ENCODE measurements at regions not wholly inside any gene's neighbourhood (a gene's known extent, or its start where the extent isn't known, plus 50 kb on each side); places are given as distances from the start of the nearest gene placed in this dataset.
A peak's percentile ranks its signal among the peaks of the same experiment; 100 is the strongest.

DNA sequence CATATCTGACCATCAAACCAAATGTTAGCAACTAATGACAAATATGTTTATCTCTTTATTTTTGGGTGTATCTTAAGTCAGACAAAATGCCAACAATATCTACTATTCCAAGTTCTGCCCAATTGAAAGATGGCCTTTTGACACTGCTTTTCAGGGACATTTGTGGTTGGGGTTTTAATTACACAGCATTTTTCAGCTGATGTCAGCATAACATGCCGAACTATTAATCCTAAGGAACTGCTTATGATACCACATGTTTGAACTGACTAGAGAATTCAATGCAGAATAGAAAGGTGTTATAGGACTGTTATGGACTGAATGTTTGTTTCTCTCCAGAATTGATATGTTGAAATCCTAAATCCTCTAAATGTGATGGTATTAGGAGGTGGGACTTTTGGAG, 445.1 kb downstream of the TMA16 start:
- ChIA-PET CTCF (ENCODE audit: unreplicated experiment) (no interaction called here), POLR2A (no interaction called here)
- Histone ChIP-seq H3K27ac (ENCODE audit: low read depth, low read length, poor library complexity, severe bottlenecking) (no peak overlapping the region), H3K4me1 (ENCODE audit: insufficient read depth, low read length, poor library complexity, severe bottlenecking) (no peaks in the 10 kb centered on the region), H3K36me3 (ENCODE audit: insufficient read depth, low read length) (no peaks in the 10 kb centered on the region), H3K9me2 (ENCODE audit: insufficient read depth, low read length) (no peaks in the 10 kb centered on the region), H2AFZ (ENCODE audit: low read length) (no peak overlapping the region), H3K4me2 (ENCODE audit: low read length) (no peak overlapping the region), H3K9me3 (ENCODE audit: low read length) (no peaks in the 10 kb centered on the region), H3K79me2 (ENCODE audit: insufficient read depth, low read depth, low read length) (no peaks in the 10 kb centered on the region), H3K4me3 (ENCODE audit: low read depth, low read length, poor library complexity, severe bottlenecking) (no peak overlapping the region), H4K20me1 (ENCODE audit: insufficient read depth, low read length) (no peaks in the 10 kb centered on the region)
- TF ChIP-seq, protein P1, sequence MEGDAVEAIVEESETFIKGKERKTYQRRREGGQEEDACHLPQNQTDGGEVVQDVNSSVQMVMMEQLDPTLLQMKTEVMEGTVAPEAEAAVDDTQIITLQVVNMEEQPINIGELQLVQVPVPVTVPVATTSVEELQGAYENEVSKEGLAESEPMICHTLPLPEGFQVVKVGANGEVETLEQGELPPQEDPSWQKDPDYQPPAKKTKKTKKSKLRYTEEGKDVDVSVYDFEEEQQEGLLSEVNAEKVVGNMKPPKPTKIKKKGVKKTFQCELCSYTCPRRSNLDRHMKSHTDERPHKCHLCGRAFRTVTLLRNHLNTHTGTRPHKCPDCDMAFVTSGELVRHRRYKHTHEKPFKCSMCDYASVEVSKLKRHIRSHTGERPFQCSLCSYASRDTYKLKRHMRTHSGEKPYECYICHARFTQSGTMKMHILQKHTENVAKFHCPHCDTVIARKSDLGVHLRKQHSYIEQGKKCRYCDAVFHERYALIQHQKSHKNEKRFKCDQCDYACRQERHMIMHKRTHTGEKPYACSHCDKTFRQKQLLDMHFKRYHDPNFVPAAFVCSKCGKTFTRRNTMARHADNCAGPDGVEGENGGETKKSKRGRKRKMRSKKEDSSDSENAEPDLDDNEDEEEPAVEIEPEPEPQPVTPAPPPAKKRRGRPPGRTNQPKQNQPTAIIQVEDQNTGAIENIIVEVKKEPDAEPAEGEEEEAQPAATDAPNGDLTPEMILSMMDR (conservative IDR thresholded peaks at IDR 0.05; ENCODE audit: low read length) = no peak
- TF ChIP-seq EZH2phosphoT487 (IDR thresholded peaks at IDR 0.05; ENCODE audit: borderline replicate concordance, low read depth, low read length) = no peak
- no TSS peak for BruUV-seq (replicated peaks)
- intact Hi-C loops (cut with micrococcal nuclease; ENCODE audit: unreplicated experiment) = no loop called here
- no peak for DNase-seq (ENCODE audit: low spot score)

DNA sequence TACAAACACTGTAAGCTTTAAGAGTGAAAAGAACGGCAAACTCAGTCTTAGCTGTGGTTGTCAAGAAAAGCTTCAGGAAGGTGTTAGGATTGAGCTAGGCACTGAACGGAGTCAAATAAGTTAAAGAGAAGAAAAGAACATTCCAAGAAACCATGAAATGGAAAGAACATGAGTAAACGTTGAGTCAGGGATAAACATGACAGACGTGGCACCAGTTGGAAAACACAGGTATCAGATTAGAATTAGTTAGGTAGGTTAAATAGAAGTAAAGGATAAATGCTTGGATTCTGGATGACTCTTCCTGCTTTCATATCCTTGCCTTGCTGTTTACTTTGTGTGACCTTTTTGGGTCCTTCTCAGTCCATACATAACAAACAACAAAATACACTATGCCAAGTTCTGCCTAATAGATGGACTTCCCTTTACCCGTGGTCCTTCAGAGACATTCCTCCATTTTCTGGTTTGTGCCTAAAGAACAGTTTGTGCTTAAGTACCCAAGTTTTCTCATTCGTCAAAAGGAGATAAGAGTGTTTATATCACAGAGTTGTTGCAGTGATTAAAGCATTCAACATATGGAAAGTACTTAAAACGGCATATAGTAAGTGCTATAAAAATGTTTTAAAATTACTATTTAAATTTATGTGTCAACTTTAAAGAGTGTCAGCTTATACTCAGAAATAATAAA, 446.9 kb downstream of the TMA16 start:
- Histone ChIP-seq H3K27ac (ENCODE audit: low read depth, low read length, poor library complexity, severe bottlenecking) (no peak overlapping the region), H3K4me1 (ENCODE audit: insufficient read depth, low read length, poor library complexity, severe bottlenecking) (no peaks in the 10 kb centered on the region), H3K9me3 (ENCODE audit: low read length) (no peaks in the 10 kb centered on the region), H2AFZ (ENCODE audit: low read length) (0 out of 2 replicates have a peak overlapping the region, but pooled peaks have one; percentile 12), H3K4me3 (ENCODE audit: low read depth, low read length, poor library complexity, severe bottlenecking) (no peak overlapping the region), H3K36me3 (ENCODE audit: insufficient read depth, low read length) (no peaks in the 10 kb centered on the region), H3K79me2 (ENCODE audit: insufficient read depth, low read depth, low read length) (no peaks in the 10 kb centered on the region), H4K20me1 (ENCODE audit: insufficient read depth, low read length) (no peaks in the 10 kb centered on the region), H3K9me2 (ENCODE audit: insufficient read depth, low read length) (no peaks in the 10 kb centered on the region), H3K4me2 (ENCODE audit: low read length) (no peak overlapping the region)
- intact Hi-C loops (cut with micrococcal nuclease; ENCODE audit: unreplicated experiment) = no loop called here
- TF ChIP-seq EZH2phosphoT487 (IDR thresholded peaks at IDR 0.05; ENCODE audit: borderline replicate concordance, low read depth, low read length) = no peak
- TF ChIP-seq, protein P1 (conservative IDR thresholded peaks at IDR 0.05; ENCODE audit: low read length) = no peak
- DNase-seq (ENCODE audit: low spot score) = no peak
- no TSS peak for BruUV-seq (replicated peaks)
- POLR2A ChIA-PET = interaction anchor here (0.7 to 1.4 kb wide), 2 partner anchors 13 to 78 kb away, joined by 3 read pairs; no protein-coding TSS in a partner anchor
- CTCF ChIA-PET (ENCODE audit: unreplicated experiment) = no interaction called here

DNA sequence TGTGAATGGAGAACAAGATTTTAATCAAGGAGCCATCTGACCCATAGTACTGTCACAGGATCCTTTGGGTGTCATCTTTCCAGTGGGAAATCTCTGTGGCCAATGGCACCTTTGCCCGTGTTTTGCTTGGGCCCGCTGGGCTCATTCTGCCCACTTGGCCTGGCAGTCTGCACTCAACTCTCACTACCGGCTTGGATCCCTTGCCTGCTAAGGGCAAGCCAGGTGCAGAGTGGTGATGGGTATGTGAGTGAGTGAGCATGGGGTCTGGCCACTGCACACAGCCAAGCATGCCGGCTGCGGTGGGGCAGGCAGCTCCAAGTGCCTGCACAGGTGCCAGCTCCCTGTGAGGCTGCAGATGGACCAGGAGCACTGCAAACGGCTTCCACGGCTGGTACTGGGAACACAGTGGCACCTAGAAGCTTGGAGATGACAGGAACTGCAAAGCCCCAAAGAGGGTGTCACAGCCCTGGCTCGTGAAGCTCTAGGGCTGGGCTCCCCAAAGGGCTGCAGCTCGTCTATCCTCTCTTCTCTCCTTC, 454.5 kb downstream of the TMA16 start:
- H3K36me3 ChIP-seq (ENCODE audit: insufficient read depth, low read length) = no peaks in the 10 kb centered on the region
- ChIA-PET POLR2A (interaction anchor here (0.6 to 1.2 kb wide), 3 partner anchors 13 to 340 kb away, joined by 3 to 4 read pairs (median 3); no protein-coding TSS in a partner anchor), CTCF (ENCODE audit: unreplicated experiment) (no interaction called here)
- H2AFZ ChIP-seq (ENCODE audit: low read length) = no peak overlapping the region
- no peaks in the 10 kb centered on the region for H4K20me1 ChIP-seq (ENCODE audit: insufficient read depth, low read length)
- intact Hi-C loops (cut with micrococcal nuclease; ENCODE audit: unreplicated experiment) = no loop called here
- H3K27ac ChIP-seq (ENCODE audit: low read depth, low read length, poor library complexity, severe bottlenecking) = no peak overlapping the region
- H3K9me3 ChIP-seq (ENCODE audit: low read length) = no peaks in the 10 kb centered on the region
- no peak for DNase-seq (ENCODE audit: low spot score)
- TF ChIP-seq, protein P1 (conservative IDR thresholded peaks at IDR 0.05; ENCODE audit: low read length) = no peak
- TF ChIP-seq EZH2phosphoT487 (IDR thresholded peaks at IDR 0.05; ENCODE audit: borderline replicate concordance, low read depth, low read length) = no peak
- no peaks in the 10 kb centered on the region for H3K9me2 ChIP-seq (ENCODE audit: insufficient read depth, low read length)
- H3K4me1 ChIP-seq (ENCODE audit: insufficient read depth, low read length, poor library complexity, severe bottlenecking) = no peaks in the 10 kb centered on the region
- no TSS peak for BruUV-seq (replicated peaks)
- H3K79me2 ChIP-seq (ENCODE audit: insufficient read depth, low read depth, low read length) = no peaks in the 10 kb centered on the region
- no peak overlapping the region for H3K4me2 ChIP-seq (ENCODE audit: low read length)
- no peak overlapping the region for H3K4me3 ChIP-seq (ENCODE audit: low read depth, low read length, poor library complexity, severe bottlenecking)

All from OCI-LY7 (cell line).